ENCODE measurements at regions not wholly inside any gene's neighbourhood (a gene's known extent, or its start where the extent isn't known, plus 50 kb on each side); places are given as distances from the start of the nearest gene placed in this dataset.

DNA sequence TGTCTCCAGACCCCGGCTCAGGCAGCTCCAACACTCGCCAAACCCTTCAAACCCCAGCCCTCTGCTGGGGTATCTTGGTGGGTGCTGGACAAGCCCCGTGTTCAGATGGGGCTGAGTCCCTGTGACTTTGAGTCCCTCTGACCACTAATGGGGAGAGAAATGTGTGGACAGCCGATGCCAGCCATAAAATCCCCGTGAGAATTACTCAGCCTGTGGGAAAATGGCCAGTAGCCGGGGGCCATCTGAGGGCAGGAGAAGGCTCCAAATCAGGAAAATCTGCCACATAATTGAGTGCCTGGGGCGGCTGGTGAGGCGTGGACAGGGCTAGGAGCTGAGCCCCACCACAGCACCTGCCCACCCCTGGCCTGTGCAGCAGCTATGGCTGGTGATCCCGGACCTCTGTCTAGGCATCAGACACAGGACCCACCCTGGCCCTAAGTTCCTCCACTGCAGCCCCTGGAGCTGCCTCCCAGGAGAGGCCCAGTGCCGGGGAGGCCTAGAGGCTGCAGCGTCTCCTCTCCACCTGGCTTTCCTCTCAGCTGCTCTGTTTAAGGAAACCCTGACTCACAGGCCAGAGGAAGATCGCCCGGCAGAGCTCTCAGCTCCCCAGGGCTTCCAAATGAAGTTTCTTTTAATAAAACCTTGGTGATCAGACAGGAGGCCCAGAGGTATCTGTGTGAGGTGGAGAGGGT lies 53.7 kb upstream of the SLCO4A1 start:
- TF ChIP-seq HOXA9 (CRISPR knock-in tag; IDR thresholded peaks at IDR 0.05; ENCODE audit: borderline replicate concordance) (no peak), ZFX (CRISPR knock-in tag; IDR thresholded peaks at IDR 0.05; ENCODE audit: low read depth) (no peak), ZFP36L2 (CRISPR knock-in tag; IDR thresholded peaks at IDR 0.05) (no peak), EEA1 (CRISPR knock-in tag; IDR thresholded peaks at IDR 0.05; ENCODE audit: borderline replicate concordance) (no peak), ZNF777 (CRISPR knock-in tag; IDR thresholded peaks at IDR 0.05) (no peak), SALL2 (CRISPR knock-in tag; IDR thresholded peaks at IDR 0.05) (no peak)
- TF ChIP-seq, protein P1, sequence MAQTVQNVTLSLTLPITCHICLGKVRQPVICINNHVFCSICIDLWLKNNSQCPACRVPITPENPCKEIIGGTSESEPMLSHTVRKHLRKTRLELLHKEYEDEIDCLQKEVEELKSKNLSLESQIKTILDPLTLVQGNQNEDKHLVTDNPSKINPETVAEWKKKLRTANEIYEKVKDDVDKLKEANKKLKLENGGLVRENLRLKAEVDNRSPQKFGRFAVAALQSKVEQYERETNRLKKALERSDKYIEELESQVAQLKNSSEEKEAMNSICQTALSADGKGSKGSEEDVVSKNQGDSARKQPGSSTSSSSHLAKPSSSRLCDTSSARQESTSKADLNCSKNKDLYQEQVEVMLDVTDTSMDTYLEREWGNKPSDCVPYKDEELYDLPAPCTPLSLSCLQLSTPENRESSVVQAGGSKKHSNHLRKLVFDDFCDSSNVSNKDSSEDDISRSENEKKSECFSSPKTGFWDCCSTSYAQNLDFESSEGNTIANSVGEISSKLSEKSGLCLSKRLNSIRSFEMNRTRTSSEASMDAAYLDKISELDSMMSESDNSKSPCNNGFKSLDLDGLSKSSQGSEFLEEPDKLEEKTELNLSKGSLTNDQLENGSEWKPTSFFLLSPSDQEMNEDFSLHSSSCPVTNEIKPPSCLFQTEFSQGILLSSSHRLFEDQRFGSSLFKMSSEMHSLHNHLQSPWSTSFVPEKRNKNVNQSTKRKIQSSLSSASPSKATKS (CRISPR knock-in tag; IDR thresholded peaks at IDR 0.05): no peak
- TF ChIP-seq, protein P2, sequence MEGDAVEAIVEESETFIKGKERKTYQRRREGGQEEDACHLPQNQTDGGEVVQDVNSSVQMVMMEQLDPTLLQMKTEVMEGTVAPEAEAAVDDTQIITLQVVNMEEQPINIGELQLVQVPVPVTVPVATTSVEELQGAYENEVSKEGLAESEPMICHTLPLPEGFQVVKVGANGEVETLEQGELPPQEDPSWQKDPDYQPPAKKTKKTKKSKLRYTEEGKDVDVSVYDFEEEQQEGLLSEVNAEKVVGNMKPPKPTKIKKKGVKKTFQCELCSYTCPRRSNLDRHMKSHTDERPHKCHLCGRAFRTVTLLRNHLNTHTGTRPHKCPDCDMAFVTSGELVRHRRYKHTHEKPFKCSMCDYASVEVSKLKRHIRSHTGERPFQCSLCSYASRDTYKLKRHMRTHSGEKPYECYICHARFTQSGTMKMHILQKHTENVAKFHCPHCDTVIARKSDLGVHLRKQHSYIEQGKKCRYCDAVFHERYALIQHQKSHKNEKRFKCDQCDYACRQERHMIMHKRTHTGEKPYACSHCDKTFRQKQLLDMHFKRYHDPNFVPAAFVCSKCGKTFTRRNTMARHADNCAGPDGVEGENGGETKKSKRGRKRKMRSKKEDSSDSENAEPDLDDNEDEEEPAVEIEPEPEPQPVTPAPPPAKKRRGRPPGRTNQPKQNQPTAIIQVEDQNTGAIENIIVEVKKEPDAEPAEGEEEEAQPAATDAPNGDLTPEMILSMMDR (CRISPR knock-in tag; IDR thresholded peaks at IDR 0.05): no peak

Data from HepG2 (cell line).